ENCODE measurements at regions not wholly inside any gene's neighbourhood (a gene's known extent, or its start where the extent isn't known, plus 50 kb on each side); places are given as distances from the start of the nearest gene placed in this dataset.

DNA sequence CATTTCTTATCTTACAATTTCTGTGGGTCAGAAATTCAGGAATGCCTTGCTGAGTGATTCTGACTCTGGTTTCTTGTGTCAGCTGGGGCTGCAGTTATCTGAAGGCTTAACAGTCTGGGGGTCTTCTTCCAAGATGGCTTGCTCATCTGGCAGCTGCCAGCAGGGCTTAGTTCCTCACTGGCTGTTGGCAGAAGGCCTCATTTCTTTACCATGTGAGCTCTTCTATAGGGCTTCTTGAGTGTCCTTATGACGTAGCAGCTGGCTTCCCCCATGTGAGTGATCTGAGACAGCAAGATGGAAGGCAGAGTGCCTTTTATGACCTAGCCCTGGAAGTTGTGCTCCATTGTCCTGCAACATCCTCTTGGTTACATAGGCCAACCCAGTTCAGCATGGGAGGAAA, 82.0 kb upstream of the PDZRN3 start:
- TF ChIP-seq POLR2A (IDR thresholded peaks at IDR 0.05), result no peak
- TF ChIP-seq, protein P1, sequence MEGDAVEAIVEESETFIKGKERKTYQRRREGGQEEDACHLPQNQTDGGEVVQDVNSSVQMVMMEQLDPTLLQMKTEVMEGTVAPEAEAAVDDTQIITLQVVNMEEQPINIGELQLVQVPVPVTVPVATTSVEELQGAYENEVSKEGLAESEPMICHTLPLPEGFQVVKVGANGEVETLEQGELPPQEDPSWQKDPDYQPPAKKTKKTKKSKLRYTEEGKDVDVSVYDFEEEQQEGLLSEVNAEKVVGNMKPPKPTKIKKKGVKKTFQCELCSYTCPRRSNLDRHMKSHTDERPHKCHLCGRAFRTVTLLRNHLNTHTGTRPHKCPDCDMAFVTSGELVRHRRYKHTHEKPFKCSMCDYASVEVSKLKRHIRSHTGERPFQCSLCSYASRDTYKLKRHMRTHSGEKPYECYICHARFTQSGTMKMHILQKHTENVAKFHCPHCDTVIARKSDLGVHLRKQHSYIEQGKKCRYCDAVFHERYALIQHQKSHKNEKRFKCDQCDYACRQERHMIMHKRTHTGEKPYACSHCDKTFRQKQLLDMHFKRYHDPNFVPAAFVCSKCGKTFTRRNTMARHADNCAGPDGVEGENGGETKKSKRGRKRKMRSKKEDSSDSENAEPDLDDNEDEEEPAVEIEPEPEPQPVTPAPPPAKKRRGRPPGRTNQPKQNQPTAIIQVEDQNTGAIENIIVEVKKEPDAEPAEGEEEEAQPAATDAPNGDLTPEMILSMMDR (IDR thresholded peaks at IDR 0.05), result no peak
- no peak for TF ChIP-seq EP300 (IDR thresholded peaks at IDR 0.05)
- no peak for TF ChIP-seq POLR2AphosphoS5 (IDR thresholded peaks at IDR 0.05)

Data from stomach (tissue), 4 donors.